C4-2B (cell line): ENCODE measurements at regions not wholly inside any gene's neighbourhood (a gene's known extent, or its start where the extent isn't known, plus 50 kb on each side); places are given as distances from the start of the nearest gene placed in this dataset.

Experiments
- CTCF ChIP-seq: fragments of 450-650 bp; conservative IDR thresholded peaks from 2 replicates; pipeline ENCODE4 v1.5.1; 2017; ENCODE audit warnings: mild to moderate bottlenecking
- ZFX ChIP-seq: fragments of 450-650 bp; IDR thresholded peaks from 2 replicates; pipeline ENCODE4 v1.6.1; 2017

DNA sequence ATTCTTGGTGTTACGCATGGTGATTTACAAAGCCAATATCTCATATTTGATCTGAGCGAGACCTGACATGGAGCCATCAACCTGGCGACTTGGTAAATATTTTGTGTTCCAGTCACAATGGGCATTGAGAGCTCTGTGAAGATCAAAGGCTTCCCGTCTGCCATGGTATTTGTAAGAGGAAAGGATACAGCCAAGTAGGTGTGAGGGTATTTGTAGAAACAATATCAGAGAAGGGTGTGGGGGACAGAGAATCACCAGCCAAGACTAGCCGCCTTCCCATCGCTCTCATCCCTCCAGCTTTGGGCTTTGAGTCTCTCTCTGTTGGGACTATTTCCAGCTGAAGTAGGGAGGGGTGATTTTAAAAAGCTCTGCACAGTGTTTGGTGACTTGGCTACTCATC, 173.4 kb upstream of the BDNF start:
- TF ChIP-seq CTCF (no peak), ZFX (no peak)
